PFSK-1 (cell line): ENCODE measurements at regions not wholly inside any gene's neighbourhood (a gene's known extent, or its start where the extent isn't known, plus 50 kb on each side); places are given as distances from the start of the nearest gene placed in this dataset.

Source experiments
- POLR2AphosphoS5 ChIP-seq: IDR thresholded peaks from 2 replicates; pipeline ENCODE4 v1.6.1; 2012; ENCODE audit warnings: low read depth, mild to moderate bottlenecking, control low read depth, low read length, moderate library complexity
- TAF1 ChIP-seq: IDR thresholded peaks from 2 replicates; pipeline ENCODE4 v1.6.1; 2012; ENCODE audit warnings: low read length, control low read depth, borderline replicate concordance; ENCODE audit not compliant: insufficient read depth
- TF ChIP-seq, protein P1 (sequence below), 2 experiments: IDR thresholded peaks; 2 replicates each; pipeline versions ENCODE4 v1.6.1 to v1.8.0; 2011 to 2012; ENCODE audit warnings: low read depth in 2 of 2, low read length in 2 of 2, control low read depth in 1 of 2, inconsistent platforms in 1 of 2, mild to moderate bottlenecking in 1 of 2, moderate library complexity in 1 of 2; ENCODE audit not compliant: insufficient read depth in 1 of 2

DNA sequence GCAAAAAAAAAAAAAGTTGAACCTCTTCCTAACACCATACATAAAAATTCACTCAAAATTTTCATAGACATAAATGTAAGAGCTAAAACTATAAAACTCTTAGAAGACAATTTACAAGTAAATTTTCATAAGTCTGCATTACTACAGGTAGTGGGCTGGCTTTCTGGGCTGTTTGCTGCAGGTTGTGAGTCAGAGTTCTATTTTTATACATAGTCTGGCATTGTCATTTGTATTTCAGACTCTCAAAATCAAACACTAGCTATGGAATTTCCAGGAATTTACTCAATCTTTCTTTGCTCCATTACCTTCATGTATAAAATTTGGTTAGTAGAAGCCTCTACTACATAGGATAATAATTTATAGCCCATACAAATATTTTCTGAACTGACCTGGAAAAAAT lies 227.2 kb downstream of the COX18 start:
- TF ChIP-seq, protein P1, sequence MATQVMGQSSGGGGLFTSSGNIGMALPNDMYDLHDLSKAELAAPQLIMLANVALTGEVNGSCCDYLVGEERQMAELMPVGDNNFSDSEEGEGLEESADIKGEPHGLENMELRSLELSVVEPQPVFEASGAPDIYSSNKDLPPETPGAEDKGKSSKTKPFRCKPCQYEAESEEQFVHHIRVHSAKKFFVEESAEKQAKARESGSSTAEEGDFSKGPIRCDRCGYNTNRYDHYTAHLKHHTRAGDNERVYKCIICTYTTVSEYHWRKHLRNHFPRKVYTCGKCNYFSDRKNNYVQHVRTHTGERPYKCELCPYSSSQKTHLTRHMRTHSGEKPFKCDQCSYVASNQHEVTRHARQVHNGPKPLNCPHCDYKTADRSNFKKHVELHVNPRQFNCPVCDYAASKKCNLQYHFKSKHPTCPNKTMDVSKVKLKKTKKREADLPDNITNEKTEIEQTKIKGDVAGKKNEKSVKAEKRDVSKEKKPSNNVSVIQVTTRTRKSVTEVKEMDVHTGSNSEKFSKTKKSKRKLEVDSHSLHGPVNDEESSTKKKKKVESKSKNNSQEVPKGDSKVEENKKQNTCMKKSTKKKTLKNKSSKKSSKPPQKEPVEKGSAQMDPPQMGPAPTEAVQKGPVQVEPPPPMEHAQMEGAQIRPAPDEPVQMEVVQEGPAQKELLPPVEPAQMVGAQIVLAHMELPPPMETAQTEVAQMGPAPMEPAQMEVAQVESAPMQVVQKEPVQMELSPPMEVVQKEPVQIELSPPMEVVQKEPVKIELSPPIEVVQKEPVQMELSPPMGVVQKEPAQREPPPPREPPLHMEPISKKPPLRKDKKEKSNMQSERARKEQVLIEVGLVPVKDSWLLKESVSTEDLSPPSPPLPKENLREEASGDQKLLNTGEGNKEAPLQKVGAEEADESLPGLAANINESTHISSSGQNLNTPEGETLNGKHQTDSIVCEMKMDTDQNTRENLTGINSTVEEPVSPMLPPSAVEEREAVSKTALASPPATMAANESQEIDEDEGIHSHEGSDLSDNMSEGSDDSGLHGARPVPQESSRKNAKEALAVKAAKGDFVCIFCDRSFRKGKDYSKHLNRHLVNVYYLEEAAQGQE (IDR thresholded peaks at IDR 0.05; ENCODE audit: insufficient read depth in 1 of 2, low read depth in 2 of 2, low read length in 2 of 2) = no peak
- no peak for TF ChIP-seq TAF1
- TF ChIP-seq POLR2AphosphoS5 = no peak
